Activated naive CD8-positive, alpha-beta T cell (primary cell): ENCODE measurements at regions not wholly inside any gene's neighbourhood (a gene's known extent, or its start where the extent isn't known, plus 50 kb on each side); places are given as distances from the start of the nearest gene placed in this dataset.

Experiments used
- H3K27ac Mint-ChIP-seq: one replicate; pipeline ENCODE4 v1.8.0; 2021; ENCODE audit warnings: mixed read lengths
- H3K27me3 Mint-ChIP-seq: one replicate; pipeline ENCODE4 v1.8.0; 2021; ENCODE audit warnings: mixed read lengths
- H3K36me3 Mint-ChIP-seq: one replicate; pipeline ENCODE4 v1.8.0; 2021; ENCODE audit warnings: mixed read lengths
- H3K4me1 Mint-ChIP-seq: one replicate; pipeline ENCODE4 v1.8.0; 2021; ENCODE audit warnings: low read depth, mixed read lengths
- H3K4me3 Mint-ChIP-seq: one replicate; pipeline ENCODE4 v1.8.0; 2021; ENCODE audit warnings: mild to moderate bottlenecking, mixed read lengths
- H3K9me3 Mint-ChIP-seq: one replicate; pipeline ENCODE4 v1.8.0; 2021; ENCODE audit warnings: low read depth, mixed read lengths

GRCh38 chr1:244106837-244107493 lies 55.9 kb downstream of the ZBTB18 start:
- H3K27me3 Mint-ChIP-seq = peaks cover 2% of the 10 kb centered on the region
- no peaks in the 10 kb centered on the region for H3K36me3 Mint-ChIP-seq
- no peak overlapping the region for H3K27ac Mint-ChIP-seq
- no peak overlapping the region for H3K4me3 Mint-ChIP-seq
- H3K4me1 Mint-ChIP-seq = no peaks in the 10 kb centered on the region
- H3K9me3 Mint-ChIP-seq = no peaks in the 10 kb centered on the region

GRCh38 chr1:244111027-244111426 lies 59.9 kb downstream of the ZBTB18 start:
- Mint-ChIP-seq H3K27me3 (no peaks in the 10 kb centered on the region), H3K4me3 (no peak overlapping the region), H3K9me3 (no peaks in the 10 kb centered on the region), H3K27ac (no peak overlapping the region), H3K4me1 (no peaks in the 10 kb centered on the region), H3K36me3 (no peaks in the 10 kb centered on the region)

GRCh38 chr1:244112041-244112440 lies 61.0 kb downstream of the ZBTB18 start:
- no peaks in the 10 kb centered on the region for H3K4me1 Mint-ChIP-seq
- no peak overlapping the region for H3K27ac Mint-ChIP-seq
- peaks cover 3% of the 10 kb centered on the region for H3K36me3 Mint-ChIP-seq
- no peak overlapping the region for H3K4me3 Mint-ChIP-seq
- no peaks in the 10 kb centered on the region for H3K9me3 Mint-ChIP-seq
- H3K27me3 Mint-ChIP-seq = no peaks in the 10 kb centered on the region

DNA sequence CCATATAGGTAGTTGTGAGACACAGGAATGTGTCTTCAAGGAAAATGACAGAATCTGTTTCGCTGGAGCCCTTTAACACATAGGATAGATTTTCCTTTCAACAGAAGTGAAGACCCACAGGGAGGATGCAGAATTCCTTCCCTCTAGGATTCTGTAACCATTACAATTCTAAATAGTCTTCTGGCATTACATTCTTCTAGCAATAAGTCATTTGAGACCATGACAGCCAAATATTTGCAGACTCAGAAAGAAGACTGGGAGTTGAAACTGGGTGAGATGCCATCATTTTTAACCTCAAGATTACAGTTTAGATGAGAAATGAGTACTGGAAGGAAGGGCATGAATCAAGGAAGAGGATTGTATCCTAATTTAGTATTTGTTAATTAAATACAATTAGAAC lies 61.6 kb downstream of the ZBTB18 start:
- Mint-ChIP-seq H3K4me3 (no peak overlapping the region), H3K27me3 (no peaks in the 10 kb centered on the region), H3K27ac (no peak overlapping the region), H3K36me3 (peaks cover 3% of the 10 kb centered on the region), H3K9me3 (no peaks in the 10 kb centered on the region), H3K4me1 (no peaks in the 10 kb centered on the region)

DNA sequence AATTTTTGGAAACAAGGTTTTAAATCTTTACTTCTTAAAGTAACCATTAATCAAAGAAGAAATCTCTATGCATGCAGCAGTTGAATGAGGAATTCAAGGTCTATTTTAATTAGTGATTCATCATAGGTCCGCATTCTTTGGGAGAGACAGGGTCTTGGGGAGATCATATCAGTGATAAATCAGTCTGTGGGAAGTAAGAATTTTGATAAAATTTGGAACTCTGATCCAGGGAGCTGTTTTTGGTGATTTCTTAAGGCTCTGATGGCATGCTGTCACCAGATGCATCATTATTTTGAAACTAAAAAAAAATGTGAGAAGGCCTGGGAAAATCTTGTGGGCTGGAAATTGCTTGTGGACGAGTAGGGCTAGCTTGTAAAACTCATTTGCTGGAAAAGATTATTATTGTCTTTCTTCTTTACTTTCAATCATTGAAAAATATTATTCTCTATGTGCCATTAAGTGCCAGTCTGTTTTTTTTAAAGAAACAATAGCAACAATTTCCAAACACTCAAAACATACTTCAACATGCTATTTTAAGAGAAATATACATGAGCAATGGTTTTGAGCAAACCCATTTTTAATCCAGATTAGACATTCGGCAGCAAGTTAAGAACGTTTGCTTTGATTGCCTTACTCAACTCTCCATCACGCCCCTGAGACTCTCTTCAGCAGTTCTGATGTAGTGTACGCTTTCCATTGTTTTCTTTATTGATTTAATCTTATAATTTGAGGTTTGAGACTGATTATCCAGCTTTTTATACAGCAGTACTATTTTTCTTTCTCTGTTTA lies 62.6 kb downstream of the ZBTB18 start:
- no peaks in the 10 kb centered on the region for H3K27me3 Mint-ChIP-seq
- no peaks in the 10 kb centered on the region for H3K4me1 Mint-ChIP-seq
- H3K27ac Mint-ChIP-seq = no peak overlapping the region
- no peaks in the 10 kb centered on the region for H3K9me3 Mint-ChIP-seq
- no peak overlapping the region for H3K4me3 Mint-ChIP-seq
- H3K36me3 Mint-ChIP-seq = peaks cover 3% of the 10 kb centered on the region

DNA sequence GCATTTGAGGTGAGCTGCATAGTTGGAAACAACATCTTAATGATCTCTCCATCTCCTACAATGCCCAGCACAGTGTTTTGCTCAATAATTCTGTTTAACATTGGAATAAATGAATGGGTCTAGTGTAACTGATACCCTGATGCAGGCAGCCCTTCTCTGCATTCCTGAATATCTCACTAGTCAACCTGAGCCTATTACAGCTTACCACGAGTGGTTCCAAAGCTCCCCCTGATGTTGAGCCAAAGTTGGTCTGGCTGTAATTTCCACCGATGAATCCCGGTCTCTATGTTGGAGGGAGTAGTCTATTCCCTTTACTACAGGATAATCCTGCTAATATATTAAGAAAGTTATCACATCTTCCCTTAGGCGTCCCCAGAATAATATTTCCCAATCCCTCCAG lies 63.8 kb downstream of the ZBTB18 start:
- peaks cover 3% of the 10 kb centered on the region for H3K36me3 Mint-ChIP-seq
- no peaks in the 10 kb centered on the region for H3K9me3 Mint-ChIP-seq
- H3K27ac Mint-ChIP-seq = no peak overlapping the region
- peaks cover 4% of the 10 kb centered on the region for H3K27me3 Mint-ChIP-seq
- H3K4me1 Mint-ChIP-seq = no peaks in the 10 kb centered on the region
- H3K4me3 Mint-ChIP-seq = no peak overlapping the region

DNA sequence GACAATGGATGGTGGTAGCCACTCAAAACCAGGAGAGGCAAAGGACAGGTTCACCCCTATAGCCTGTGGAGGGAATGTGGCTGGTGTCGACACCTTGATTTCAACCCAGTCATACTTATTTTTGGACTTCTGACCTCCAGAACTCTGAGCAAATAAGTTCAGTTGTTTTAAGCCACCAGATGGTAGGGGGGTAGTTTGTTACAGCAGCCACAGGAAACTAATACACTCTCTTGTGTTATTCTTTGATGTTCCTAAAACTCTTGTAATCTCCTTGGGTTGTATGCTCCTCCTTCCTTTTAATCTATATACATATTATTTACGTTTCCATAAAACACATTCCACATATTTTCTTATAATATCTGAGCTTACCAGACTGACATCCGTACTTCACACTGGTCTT lies 65.9 kb downstream of the ZBTB18 start:
- Mint-ChIP-seq H3K9me3 (no peaks in the 10 kb centered on the region), H3K27me3 (peaks cover 4% of the 10 kb centered on the region), H3K4me1 (no peaks in the 10 kb centered on the region), H3K27ac (no peak overlapping the region), H3K36me3 (peaks cover 3% of the 10 kb centered on the region), H3K4me3 (no peak overlapping the region)

- H3K4me1 Mint-ChIP-seq = no peaks in the 10 kb centered on the region
- no peak overlapping the region for H3K4me3 Mint-ChIP-seq
- no peak overlapping the region for H3K27ac Mint-ChIP-seq
- peaks cover 4% of the 10 kb centered on the region for H3K27me3 Mint-ChIP-seq
- peaks cover 3% of the 10 kb centered on the region for H3K36me3 Mint-ChIP-seq
- no peaks in the 10 kb centered on the region for H3K9me3 Mint-ChIP-seq
These were observed 67.2 kb downstream of the ZBTB18 start for GRCh38 chr1:244118109-244118761.

DNA sequence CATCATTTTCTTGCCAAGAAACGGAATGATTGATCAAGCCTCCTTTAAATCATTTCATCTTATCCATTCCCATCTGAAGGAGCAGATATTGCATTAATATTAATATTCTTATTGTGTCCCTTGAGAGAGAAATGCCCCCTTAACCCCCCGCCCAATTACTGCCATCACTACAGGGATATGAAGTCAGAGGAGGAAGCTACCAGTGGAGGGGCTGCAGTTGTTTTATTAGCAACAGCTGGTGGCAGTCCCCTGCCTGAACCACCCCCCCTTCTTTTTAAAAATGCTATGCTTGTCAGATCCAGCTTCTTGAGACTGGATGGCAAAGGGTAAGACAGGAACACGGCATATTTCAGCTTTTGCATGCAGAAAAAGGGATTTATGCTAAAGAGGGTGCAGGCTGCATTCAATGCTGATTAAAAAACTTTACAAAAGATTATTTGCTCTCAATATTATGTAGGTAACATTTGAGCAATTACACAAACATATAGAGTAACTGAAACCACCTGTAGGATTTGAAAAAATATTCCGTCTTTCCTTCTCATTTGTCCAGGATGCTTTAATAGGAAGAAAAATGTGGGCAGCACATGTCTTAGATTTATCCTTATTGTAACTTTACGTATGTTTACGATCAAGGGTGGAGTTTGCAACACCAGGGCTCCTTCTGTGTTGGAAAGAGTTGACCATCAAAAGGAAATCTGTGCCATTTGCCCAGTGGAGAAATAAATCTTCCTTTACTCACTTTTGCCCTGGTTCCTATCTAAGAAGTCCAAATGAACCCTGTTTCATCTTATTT lies 77.7 kb downstream of the ZBTB18 start:
- H3K9me3 Mint-ChIP-seq = no peaks in the 10 kb centered on the region
- H3K27ac Mint-ChIP-seq = no peak overlapping the region
- H3K4me1 Mint-ChIP-seq = peaks cover 13% of the 10 kb centered on the region

DNA sequence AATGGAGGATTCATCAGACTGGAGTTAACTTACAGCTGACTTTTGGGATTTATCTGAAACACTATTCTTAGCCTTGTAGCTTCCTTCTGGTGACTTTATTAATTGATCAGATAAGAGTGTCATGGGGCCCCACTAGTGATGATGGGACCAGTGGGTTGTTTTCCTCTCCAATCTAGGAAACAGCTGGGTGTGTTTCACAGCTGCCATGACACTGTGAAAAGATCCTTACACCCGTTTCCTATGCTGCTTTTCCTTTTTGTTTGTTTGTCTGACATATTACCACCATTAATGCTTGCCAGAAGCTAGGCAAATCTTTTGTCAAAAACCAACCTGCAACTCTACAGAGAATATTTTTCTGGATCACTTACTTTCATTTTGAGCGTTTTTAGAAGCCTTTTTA lies 86.2 kb downstream of the ZBTB18 start:
- Mint-ChIP-seq H3K9me3 (peaks cover 3% of the 10 kb centered on the region), H3K27ac (no peak overlapping the region), H3K4me3 (peak overlapping the region; percentile 64), H3K4me1 (peaks cover 11% of the 10 kb centered on the region), H3K36me3 (peaks cover 3% of the 10 kb centered on the region), H3K27me3 (peaks cover 2% of the 10 kb centered on the region)

More for the DNA sequence above, 77.7 kb downstream of the ZBTB18 start:
- no peak overlapping the region for H3K4me3 Mint-ChIP-seq
- H3K36me3 Mint-ChIP-seq = no peaks in the 10 kb centered on the region
- H3K27me3 Mint-ChIP-seq = no peaks in the 10 kb centered on the region

DNA sequence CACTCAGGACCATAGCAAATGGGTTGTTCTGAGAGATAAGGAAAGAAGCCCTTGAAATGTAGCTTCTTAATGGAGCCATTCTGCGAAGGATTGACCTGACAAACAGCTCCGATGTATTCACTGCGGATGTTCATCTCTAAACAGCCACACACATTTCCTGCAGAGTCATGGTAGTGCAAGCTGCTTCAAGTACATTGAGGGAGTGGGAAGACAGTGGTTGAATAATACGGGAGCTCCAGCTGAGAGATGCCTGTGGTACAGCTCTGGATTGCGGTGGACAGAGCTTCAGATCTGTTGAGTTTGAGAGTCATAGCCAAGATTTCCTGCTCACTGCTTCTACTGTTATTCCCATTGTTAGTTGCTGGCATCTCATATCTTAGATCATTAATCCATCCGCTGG lies 86.6 kb downstream of the ZBTB18 start:
- peaks cover 3% of the 10 kb centered on the region for H3K9me3 Mint-ChIP-seq
- peaks cover 11% of the 10 kb centered on the region for H3K4me1 Mint-ChIP-seq
- peak overlapping the region; percentile 64 for H3K4me3 Mint-ChIP-seq
- peaks cover 2% of the 10 kb centered on the region for H3K27me3 Mint-ChIP-seq
- no peak overlapping the region for H3K27ac Mint-ChIP-seq
- H3K36me3 Mint-ChIP-seq = peaks cover 3% of the 10 kb centered on the region

GRCh38 chr1:244138399-244138798 lies 87.3 kb downstream of the ZBTB18 start:
- Mint-ChIP-seq H3K4me1 (peaks cover 11% of the 10 kb centered on the region), H3K9me3 (peaks cover 3% of the 10 kb centered on the region), H3K4me3 (no peak overlapping the region), H3K36me3 (peaks cover 3% of the 10 kb centered on the region), H3K27me3 (peaks cover 2% of the 10 kb centered on the region), H3K27ac (no peak overlapping the region)

- Mint-ChIP-seq H3K4me1 (peaks cover 11% of the 10 kb centered on the region), H3K27ac (no peak overlapping the region), H3K36me3 (peaks cover 3% of the 10 kb centered on the region), H3K4me3 (no peak overlapping the region), H3K27me3 (peaks cover 2% of the 10 kb centered on the region), H3K9me3 (peaks cover 3% of the 10 kb centered on the region)
These were observed 88.6 kb downstream of the ZBTB18 start for GRCh38 chr1:244139655-244140054.

GRCh38 chr1:244140420-244140819 lies 89.3 kb downstream of the ZBTB18 start:
- Mint-ChIP-seq H3K4me3 (no peak overlapping the region), H3K27ac (no peak overlapping the region), H3K36me3 (peaks cover 3% of the 10 kb centered on the region), H3K27me3 (peaks cover 2% of the 10 kb centered on the region), H3K4me1 (peaks cover 11% of the 10 kb centered on the region), H3K9me3 (peaks cover 3% of the 10 kb centered on the region)

DNA sequence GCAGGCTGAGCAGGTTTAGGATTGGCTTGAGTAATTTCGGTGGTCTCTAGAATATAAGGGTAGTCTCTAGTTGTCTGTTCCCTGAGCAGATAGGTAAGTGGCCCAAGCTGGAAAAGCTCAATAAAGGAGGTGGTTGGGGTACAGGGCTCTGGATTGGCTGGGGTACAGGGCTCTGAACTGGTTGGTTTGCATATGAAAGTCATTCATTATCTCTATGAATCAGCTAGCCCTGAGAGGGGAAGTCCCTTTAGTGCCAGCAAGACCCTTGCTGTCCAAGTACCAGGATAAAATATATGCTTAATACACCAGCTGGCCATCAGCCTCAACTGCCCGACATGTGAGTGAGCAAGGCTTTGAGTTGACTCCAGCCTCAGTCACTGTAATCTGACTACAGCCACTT lies 93.0 kb downstream of the ZBTB18 start:
- Mint-ChIP-seq H3K4me3 (no peak overlapping the region), H3K4me1 (no peaks in the 10 kb centered on the region), H3K36me3 (peaks cover 3% of the 10 kb centered on the region), H3K27me3 (peaks cover 2% of the 10 kb centered on the region), H3K9me3 (peaks cover 3% of the 10 kb centered on the region), H3K27ac (no peak overlapping the region)
